Lung microvascular endothelial cell (primary cell): ENCODE measurements at regions not wholly inside any gene's neighbourhood (a gene's known extent, or its start where the extent isn't known, plus 50 kb on each side); places are given as distances from the start of the nearest gene placed in this dataset.

Source experiments
- DNase-seq, 2 donors: peaks; one replicate each; pipeline versions ENCODE4 v3.0.0 to v3.0.0-alpha.2; 2010; ENCODE audit warnings: low read depth in 2 of 2

GRCh38 chr1:191151321-191151807, 673.7 kb upstream of the BRINP3 start:
- no peak for DNase-seq

GRCh38 chr1:191152776-191153175, 675.1 kb upstream of the BRINP3 start:
- DNase-seq = no peak

GRCh38 chr1:191155178-191155577, 677.5 kb upstream of the BRINP3 start:
- DNase-seq = no peak

- DNase-seq = no peak
Measured at GRCh38 chr1:191160837-191161236, 683.2 kb upstream of the BRINP3 start.

GRCh38 chr1:191162762-191163161, 685.1 kb upstream of the BRINP3 start:
- no peak for DNase-seq

- no peak for DNase-seq
Measured at GRCh38 chr1:191163621-191164020, 686.0 kb upstream of the BRINP3 start.

- no peak for DNase-seq
Measured at GRCh38 chr1:191174298-191174697, 696.6 kb upstream of the BRINP3 start.

- no peak for DNase-seq
Measured at GRCh38 chr1:191176131-191176530, 698.5 kb upstream of the BRINP3 start.

- peak in 1 of 2 donors; percentile 19 for DNase-seq
Measured at GRCh38 chr1:191206513-191207207, 729.0 kb upstream of the BRINP3 start.

- no peak for DNase-seq
Measured at GRCh38 chr1:191222206-191222605, 744.5 kb upstream of the BRINP3 start.

GRCh38 chr1:191240925-191241324, 763.3 kb upstream of the BRINP3 start:
- no peak for DNase-seq

- no peak for DNase-seq
Measured at GRCh38 chr1:191255354-191256054, 777.8 kb upstream of the BRINP3 start.

GRCh38 chr1:191256917-191257316, 779.3 kb upstream of the BRINP3 start:
- no peak for DNase-seq

GRCh38 chr1:191260056-191260455, 782.4 kb upstream of the BRINP3 start:
- no peak for DNase-seq

GRCh38 chr1:191261111-191261510, 783.4 kb upstream of the BRINP3 start:
- no peak for DNase-seq

- no peak for DNase-seq
Measured at GRCh38 chr1:191279266-191279800, 801.7 kb upstream of the BRINP3 start.

- DNase-seq = no peak
Measured at GRCh38 chr1:191284175-191284574, 806.5 kb upstream of the BRINP3 start.

GRCh38 chr1:191290441-191290840, 812.8 kb upstream of the BRINP3 start:
- no peak for DNase-seq

- no peak for DNase-seq
Measured at GRCh38 chr1:191305370-191305769, 827.7 kb upstream of the BRINP3 start.

- no peak for DNase-seq
Measured at GRCh38 chr1:191306916-191307315, 829.3 kb upstream of the BRINP3 start.

GRCh38 chr1:191320062-191320461, 838.2 kb upstream of the RGS18 start:
- no peak for DNase-seq

- no peak for DNase-seq
Measured at GRCh38 chr1:191327868-191328267, 830.4 kb upstream of the RGS18 start.

- no peak for DNase-seq
Measured at GRCh38 chr1:191343816-191344215, 814.4 kb upstream of the RGS18 start.
